ENCODE measurements at regions not wholly inside any gene's neighbourhood (a gene's known extent, or its start where the extent isn't known, plus 50 kb on each side); places are given as distances from the start of the nearest gene placed in this dataset.
"Not testable (repeated sequence)": the region's sequence is repeated elsewhere in the genome, so short reads cannot be mapped to it uniquely, and the experiment has no call there.

- no peak overlapping the region for H3K4me3 ChIP-seq (ENCODE audit: low read depth, low read length)
- TF ChIP-seq CTCF (conservative IDR thresholded peaks at IDR 0.05; ENCODE audit: low read depth, low read length), result no peak
- DNase-seq (ENCODE audit: low read depth), result no peak
Measured at GRCh38 chr16:8126313-8126712, 464.0 kb downstream of the TMEM114 start.

GRCh38 chr16:8120001-8120400 lies 470.3 kb downstream of the TMEM114 start:
- no peak overlapping the region for H3K4me3 ChIP-seq (ENCODE audit: low read depth, low read length)
- TF ChIP-seq CTCF (conservative IDR thresholded peaks at IDR 0.05; ENCODE audit: low read depth, low read length), result no peak
- no peak for DNase-seq (ENCODE audit: low read depth)

GRCh38 chr16:8115814-8116213 lies 474.5 kb downstream of the TMEM114 start:
- no peak for TF ChIP-seq CTCF (conservative IDR thresholded peaks at IDR 0.05; ENCODE audit: low read depth, low read length)
- DNase-seq (ENCODE audit: low read depth), result no peak
- no peak overlapping the region for H3K4me3 ChIP-seq (ENCODE audit: low read depth, low read length)

GRCh38 chr16:8114941-8115340 lies 475.4 kb downstream of the TMEM114 start:
- DNase-seq (ENCODE audit: low read depth); H3K4me3 ChIP-seq (ENCODE audit: low read depth, low read length): not testable (repeated sequence)

- no peak for TF ChIP-seq CTCF (conservative IDR thresholded peaks at IDR 0.05; ENCODE audit: low read depth, low read length)
- DNase-seq (ENCODE audit: low read depth), result no peak
- H3K4me3 ChIP-seq (ENCODE audit: low read depth, low read length), result no peak overlapping the region
Measured at GRCh38 chr16:8113843-8114242, 476.5 kb downstream of the TMEM114 start.

GRCh38 chr16:8110572-8111514 lies 479.5 kb downstream of the TMEM114 start:
- TF ChIP-seq CTCF (conservative IDR thresholded peaks at IDR 0.05; ENCODE audit: low read depth, low read length), result no peak
- H3K4me3 ChIP-seq (ENCODE audit: low read depth, low read length), result no peak overlapping the region
- no peak for DNase-seq (ENCODE audit: low read depth)

GRCh38 chr16:8109510-8110369 lies 480.6 kb downstream of the TMEM114 start:
- H3K4me3 ChIP-seq (ENCODE audit: low read depth, low read length), result no peak overlapping the region

More at GRCh38 chr16:8109510-8110369, 480.6 kb downstream of the TMEM114 start:
- TF ChIP-seq CTCF (conservative IDR thresholded peaks at IDR 0.05; ENCODE audit: low read depth, low read length), result no peak
- no peak for DNase-seq (ENCODE audit: low read depth)

All from choroid plexus epithelial cell (primary cell).